ENCODE measurements at regions not wholly inside any gene's neighbourhood (a gene's known extent, or its start where the extent isn't known, plus 50 kb on each side); places are given as distances from the start of the nearest gene placed in this dataset.
A peak's percentile ranks its signal among the peaks of the same experiment; 100 is the strongest.

DNA sequence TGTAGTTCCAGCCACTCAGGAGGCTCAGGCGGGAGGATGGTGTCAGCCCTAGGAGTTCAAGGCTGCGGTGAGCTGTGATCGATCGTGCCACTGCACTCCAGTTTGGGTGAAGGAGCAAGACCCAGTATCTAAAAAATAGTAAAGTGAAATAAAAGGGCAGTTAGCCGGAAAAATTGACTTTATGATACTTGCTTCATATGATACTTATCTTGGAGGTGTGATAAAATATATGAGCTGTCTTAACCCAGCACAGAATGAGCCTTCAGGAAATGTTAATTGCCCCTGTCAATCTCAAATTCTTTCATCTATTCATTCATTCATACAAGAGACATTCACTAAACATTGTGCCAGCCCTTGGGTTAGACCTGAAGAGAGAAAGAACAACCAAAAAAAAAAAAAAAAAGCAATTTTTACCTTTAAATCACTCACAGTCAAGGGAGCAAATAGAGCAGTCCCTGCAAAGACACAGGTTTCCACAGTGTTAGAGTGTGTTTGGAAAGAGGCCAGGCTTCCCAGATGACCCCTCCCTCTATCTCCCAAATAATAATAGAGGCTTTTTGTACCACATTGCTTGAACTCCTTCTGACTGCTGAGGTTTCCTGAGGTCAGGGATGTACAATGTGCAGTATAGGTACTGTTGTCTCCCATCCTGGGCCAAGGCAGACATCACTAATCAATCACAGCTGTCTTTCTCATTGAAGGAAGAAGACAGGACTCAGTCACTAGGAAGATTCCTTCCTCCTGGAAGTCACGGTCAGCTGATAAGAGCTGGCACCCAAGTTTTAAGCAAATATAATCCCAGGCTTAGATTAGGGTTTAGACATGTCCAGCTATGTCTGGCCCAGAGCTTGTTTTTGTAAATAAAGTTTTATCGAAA, 454.6 kb downstream of the MIAT start:
- H3K4me3 ChIP-seq, result no peak overlapping the region
- TF ChIP-seq POLR2AphosphoS5 (IDR thresholded peaks at IDR 0.05), result no peak
- TF ChIP-seq CTCF (IDR thresholded peaks at IDR 0.05), result no peak
- TF ChIP-seq EP300 (IDR thresholded peaks at IDR 0.05), result no peak
- TF ChIP-seq POLR2A (IDR thresholded peaks at IDR 0.05), result no peak
- H3K9me3 ChIP-seq, result no peaks in the 10 kb centered on the region
- 66% methylated on average over 7 of the region's 7 CpGs for WGBS
- H3K27me3 ChIP-seq, result no peaks in the 10 kb centered on the region
- H3K36me3 ChIP-seq, result no peaks in the 10 kb centered on the region
- H3K4me1 ChIP-seq, result peaks cover 44% of the 10 kb centered on the region
- no peak overlapping the region for H3K27ac ChIP-seq
- DNase-seq (ENCODE audit: low spot score in 2 of 2), result no peak

DNA sequence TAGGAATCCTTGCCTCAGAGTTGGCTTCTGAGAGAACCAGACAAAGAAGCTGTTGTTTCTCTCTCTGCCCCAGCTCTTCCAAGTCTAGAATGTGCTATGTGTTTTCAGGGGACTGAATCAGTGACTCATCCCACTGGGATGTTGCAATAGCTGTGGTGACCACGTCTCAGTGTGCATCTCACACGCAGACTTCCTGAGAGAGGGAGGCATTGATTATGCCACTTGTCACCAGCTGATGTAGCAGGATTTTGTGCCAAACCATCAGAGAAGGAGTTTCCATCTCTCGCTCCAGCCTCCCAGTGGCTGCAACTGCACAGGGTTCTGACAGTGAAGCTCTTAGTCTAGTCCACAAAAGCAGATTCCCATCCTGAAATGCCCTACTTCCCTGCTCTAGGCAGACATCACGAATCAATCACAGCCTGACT, 455.8 kb downstream of the MIAT start:
- DNase-seq (ENCODE audit: low spot score in 2 of 2), result peak in 1 of 2 donors; percentile 84
- Histone ChIP-seq H3K27ac (no peak overlapping the region), H3K4me3 (no peak overlapping the region), H3K27me3 (no peaks in the 10 kb centered on the region), H3K9me3 (no peaks in the 10 kb centered on the region), H3K4me1 (peaks cover 32% of the 10 kb centered on the region), H3K36me3 (no peaks in the 10 kb centered on the region)
- no peak for TF ChIP-seq CTCF (IDR thresholded peaks at IDR 0.05)
- TF ChIP-seq POLR2AphosphoS5 (IDR thresholded peaks at IDR 0.05), result peak; percentile 63 to 88 (median 66)
- WGBS, result 38% methylated on average over 4 of the region's 4 CpGs

- peaks cover 28% of the 10 kb centered on the region for H3K4me1 ChIP-seq
- DNase-seq (ENCODE audit: low spot score in 2 of 2), result no peak
- TF ChIP-seq EP300 (IDR thresholded peaks at IDR 0.05) (no peak), POLR2AphosphoS5 (IDR thresholded peaks at IDR 0.05) (no peak), CTCF (IDR thresholded peaks at IDR 0.05) (no peak)
- H3K4me3 ChIP-seq, result no peak overlapping the region
- H3K36me3 ChIP-seq, result no peaks in the 10 kb centered on the region
- H3K27me3 ChIP-seq, result no peaks in the 10 kb centered on the region
- no peak overlapping the region for H3K27ac ChIP-seq
- no peaks in the 10 kb centered on the region for H3K9me3 ChIP-seq
Observed at GRCh38 chr22:27113641-27114040, 456.3 kb downstream of the MIAT start.

GRCh38 chr22:27114186-27114585, 456.8 kb downstream of the MIAT start:
- TF ChIP-seq CTCF (IDR thresholded peaks at IDR 0.05), result no peak
- no peak for TF ChIP-seq EP300 (IDR thresholded peaks at IDR 0.05)
- no peak for TF ChIP-seq POLR2AphosphoS5 (IDR thresholded peaks at IDR 0.05)
- TF ChIP-seq POLR2A (IDR thresholded peaks at IDR 0.05), result no peak
- Histone ChIP-seq H3K4me3 (no peak overlapping the region), H3K4me1 (peaks cover 24% of the 10 kb centered on the region), H3K9me3 (no peaks in the 10 kb centered on the region), H3K27me3 (no peaks in the 10 kb centered on the region), H3K36me3 (no peaks in the 10 kb centered on the region), H3K27ac (no peak overlapping the region)
- DNase-seq (ENCODE audit: low spot score in 2 of 2), result no peak
- 96% methylated on average over 9 of the region's 9 CpGs for WGBS

DNA sequence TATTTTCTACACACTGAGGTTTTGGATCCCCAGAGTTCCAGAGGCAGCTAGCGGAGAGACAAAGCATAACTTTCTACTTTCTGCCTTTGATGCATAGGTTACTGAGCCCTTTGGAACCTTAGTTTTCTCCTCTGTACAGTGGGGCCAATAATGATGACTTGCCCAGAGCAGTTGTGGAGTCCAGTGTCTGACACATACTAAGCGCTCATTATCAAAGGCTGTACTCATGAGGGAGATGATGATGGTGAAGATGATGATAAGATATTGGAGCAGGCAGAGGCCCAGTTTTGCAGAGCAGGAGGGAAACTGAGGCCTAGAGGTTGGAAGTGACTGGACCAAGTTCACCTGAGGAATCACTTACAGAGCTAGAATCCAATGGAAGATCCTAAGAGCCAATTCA, 458.0 kb downstream of the MIAT start:
- Histone ChIP-seq H3K4me1 (peaks cover 24% of the 10 kb centered on the region), H3K27ac (no peak overlapping the region), H3K9me3 (no peaks in the 10 kb centered on the region), H3K27me3 (no peaks in the 10 kb centered on the region), H3K4me3 (no peak overlapping the region), H3K36me3 (no peaks in the 10 kb centered on the region)
- 100% methylated on average over 2 of the region's 2 CpGs for WGBS
- no peak for DNase-seq (ENCODE audit: low spot score in 2 of 2)
- TF ChIP-seq EP300 (IDR thresholded peaks at IDR 0.05) (no peak), POLR2AphosphoS5 (IDR thresholded peaks at IDR 0.05) (no peak), CTCF (IDR thresholded peaks at IDR 0.05) (no peak), POLR2A (IDR thresholded peaks at IDR 0.05) (no peak)

All from suprapubic skin (tissue), 4 donors.